ENCODE measurements at regions not wholly inside any gene's neighbourhood (a gene's known extent, or its start where the extent isn't known, plus 50 kb on each side); places are given as distances from the start of the nearest gene placed in this dataset.
"Not testable (repeated sequence)": the region's sequence is repeated elsewhere in the genome, so short reads cannot be mapped to it uniquely, and the experiment has no call there.

DNA sequence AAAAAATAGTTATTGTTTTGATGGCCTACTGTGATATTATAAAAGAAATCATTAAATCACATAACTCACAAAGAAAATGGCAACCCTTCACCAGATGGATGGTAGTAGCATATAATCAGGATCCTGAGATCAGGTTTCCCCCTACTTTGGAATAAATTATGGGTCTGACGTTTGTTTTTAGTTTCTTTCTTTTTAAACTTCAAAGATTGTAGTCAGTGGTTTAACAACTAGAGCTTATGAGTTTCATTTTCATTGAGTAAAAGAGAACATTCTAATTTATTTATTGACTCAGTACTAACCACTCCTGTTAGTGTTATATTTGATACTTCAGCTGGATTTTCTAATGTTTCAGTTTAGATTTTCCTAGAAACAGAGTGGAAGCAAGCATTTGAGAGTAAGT, 218.0 kb upstream of the PCSK5 start:
- no peak for DNase-seq (ENCODE audit: low read depth)

DNA sequence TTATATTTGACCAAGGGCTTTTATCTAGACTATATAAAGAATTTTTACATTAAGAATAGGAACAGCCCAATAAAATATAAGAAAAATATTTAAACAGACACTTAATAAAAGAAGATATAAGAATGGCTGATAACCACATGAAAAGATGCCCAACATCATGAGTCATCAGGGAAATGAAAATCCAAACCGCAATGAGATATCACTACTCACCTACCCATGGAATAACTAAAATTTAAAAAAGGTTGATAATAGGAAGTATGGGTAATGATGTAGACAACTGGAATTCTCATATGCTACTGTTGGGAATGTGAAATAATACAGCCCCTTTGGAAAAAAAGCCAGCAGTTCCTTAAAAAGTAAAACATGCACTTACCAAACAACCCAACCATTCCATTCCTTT, 206.9 kb upstream of the PCSK5 start:
- DNase-seq (ENCODE audit: low read depth): no peak

DNA sequence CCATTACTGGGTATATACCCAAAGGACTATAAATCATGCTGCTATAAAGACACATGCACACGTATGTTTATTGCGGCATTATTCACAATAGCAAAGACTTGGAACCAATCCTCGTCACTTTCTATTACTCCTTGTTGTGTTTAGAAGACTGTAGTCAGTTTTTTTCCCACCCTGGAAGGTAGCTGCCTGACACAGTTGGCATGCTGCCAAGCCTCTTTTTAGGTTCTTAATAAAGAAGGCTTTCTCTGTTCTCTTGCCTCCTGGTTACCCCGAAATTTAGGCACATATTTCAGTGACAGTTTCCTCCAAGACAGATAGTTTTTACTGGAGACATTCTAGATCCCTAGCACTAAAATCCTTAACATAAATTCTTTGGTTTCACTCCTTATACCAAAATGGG, 205.4 kb upstream of the PCSK5 start:
- DNase-seq (ENCODE audit: low read depth): no peak

DNA sequence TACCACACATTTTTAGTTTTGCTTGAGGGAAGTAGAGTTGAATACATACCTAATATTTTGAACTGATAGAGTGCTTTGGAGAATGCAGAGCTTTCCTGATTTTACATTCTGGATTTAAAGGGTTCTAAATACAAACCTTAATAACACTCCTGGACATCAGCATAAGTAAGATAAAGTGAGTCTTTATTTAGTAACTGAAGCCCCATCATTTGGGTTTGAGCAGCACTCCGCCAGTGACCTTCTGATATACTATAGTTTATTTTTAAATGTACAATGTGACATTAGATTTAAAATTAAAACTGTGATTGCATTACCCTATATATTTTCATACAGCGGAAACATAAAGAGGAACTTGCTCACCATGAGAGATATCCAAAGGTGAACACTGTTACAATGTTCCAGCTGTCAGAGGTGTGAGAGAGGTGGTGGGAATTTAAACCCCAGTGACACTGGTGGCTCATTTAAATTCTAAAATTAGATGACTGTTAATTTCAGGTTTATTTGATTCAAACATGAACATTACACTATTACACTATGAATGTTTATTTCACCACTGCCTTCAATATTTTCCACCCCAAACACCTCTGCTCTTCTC, 203.0 kb upstream of the PCSK5 start:
- DNase-seq (ENCODE audit: low read depth): no peak

DNA sequence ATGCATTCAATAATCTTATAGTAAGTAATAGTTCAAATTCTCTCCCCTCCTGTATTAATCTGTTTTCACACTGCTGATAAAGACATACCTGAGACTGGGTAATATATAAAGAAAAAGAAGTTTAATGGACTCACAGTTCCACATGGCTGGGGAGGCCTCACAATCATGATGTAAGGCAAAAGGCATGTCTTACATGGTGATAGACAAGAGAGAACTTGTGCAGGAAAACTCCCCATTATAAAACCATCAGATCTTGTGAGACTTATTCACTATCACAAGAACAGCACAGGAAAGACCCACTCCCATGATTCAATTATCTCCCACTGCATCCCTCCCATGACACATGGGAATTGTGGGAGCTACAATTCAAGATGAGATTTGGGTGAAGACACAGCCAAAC, 199.9 kb upstream of the PCSK5 start:
- not testable (repeated sequence) for DNase-seq (ENCODE audit: low read depth)

DNA sequence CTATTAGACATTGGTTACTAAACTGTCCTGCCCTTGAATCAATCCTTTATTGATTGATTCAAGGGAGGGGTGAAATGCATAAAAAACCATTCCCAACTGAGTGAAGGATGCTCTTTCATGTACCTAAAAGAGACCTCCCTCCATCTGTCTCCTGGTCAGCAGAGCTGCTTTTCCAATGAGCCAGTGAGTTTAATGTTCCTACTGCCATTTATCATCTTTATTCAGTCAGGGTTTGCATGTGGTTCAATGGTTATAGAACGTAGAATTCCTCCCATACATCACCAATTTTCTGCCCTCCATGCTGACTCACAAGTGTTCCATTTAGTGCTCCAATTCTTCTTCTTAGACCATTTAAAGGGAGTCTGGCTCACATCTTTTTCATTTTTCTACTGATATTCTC, 199.1 kb upstream of the PCSK5 start:
- no peak for DNase-seq (ENCODE audit: low read depth)

DNA sequence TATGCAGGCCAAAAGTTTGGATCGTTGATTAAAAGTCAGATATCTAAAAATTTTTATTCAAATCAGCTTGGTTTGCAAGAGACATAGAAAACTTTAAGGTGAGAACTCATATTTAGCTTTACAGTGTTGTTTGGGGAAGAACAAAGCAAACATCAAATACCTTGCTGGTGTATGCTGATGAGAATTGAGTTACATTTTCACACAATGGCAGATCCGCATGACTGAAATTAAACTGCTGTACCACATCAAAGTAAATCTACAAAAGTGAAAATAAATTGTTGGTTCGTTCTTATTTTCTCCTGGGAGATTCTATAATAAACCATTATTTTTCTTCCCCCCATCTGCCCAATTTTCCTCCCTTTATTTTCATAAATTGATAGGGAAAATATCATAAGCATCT, 198.2 kb upstream of the PCSK5 start:
- no peak for DNase-seq (ENCODE audit: low read depth)

DNA sequence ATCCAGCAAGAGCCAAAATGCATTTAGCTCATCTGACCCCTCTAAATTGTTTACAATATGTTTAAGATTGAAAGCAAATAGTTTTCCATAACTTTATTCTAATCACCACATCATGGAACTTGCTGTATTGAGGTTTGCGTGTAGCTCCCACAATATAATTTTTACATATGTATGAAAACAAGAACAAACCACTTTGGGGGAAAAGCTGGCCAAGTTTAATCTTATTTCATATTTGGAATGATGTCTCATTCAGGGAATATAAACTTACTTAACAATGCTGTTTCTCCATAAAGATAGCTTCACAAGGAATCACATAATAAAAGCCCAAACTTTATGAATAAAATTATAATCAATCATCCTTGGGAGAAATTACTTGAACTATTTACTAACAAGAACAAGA, 194.6 kb upstream of the PCSK5 start:
- DNase-seq (ENCODE audit: low read depth): no peak

DNA sequence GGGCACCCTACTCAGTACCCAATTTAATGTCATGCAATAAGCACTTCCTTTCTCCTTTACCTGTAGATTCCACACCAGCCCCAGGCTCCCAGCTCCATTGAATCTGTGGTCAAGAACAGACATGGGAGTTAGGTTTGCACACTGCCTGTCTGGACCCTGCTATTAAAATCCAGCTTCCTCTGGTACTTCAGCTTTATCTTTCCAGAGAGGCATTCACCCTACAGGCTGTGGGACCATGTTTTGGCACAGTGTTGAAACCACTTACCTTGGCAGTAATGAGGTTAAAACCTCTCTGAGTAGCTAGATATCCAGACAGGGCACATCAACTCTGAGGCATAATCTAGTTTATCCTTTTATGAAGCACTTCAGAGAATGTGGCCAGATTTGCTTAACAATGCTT, 191.5 kb upstream of the PCSK5 start:
- DNase-seq (ENCODE audit: low read depth): no peak

DNA sequence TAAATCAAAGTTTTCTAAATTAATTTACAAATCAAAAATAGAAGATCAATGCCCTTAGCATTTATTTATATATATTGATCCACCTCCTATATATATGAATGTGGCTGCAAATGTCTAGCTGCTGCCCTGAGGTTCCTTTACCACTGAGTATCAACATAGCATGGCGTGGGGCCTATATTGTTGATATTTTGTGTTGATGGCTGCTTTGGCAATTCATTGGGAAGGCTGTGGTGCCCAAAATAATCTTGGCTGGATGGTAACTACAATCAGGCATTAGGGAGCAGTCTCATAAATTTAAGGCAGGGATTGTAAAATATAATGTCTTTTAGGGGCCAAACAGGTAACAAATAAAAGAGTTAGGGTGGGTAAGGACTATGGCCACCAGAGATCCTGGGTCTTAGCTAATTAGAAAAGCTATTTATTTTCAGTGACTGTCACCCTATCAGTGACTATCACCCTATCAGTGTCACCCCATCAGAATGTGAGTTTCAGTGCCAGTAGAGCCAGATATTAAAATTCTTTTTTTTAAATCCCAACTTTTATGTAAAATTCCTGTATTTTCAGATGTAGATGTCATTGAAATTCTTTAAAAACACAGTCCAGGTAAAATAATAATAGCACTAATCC, 190.7 kb upstream of the PCSK5 start:
- DNase-seq (ENCODE audit: low read depth): no peak

DNA sequence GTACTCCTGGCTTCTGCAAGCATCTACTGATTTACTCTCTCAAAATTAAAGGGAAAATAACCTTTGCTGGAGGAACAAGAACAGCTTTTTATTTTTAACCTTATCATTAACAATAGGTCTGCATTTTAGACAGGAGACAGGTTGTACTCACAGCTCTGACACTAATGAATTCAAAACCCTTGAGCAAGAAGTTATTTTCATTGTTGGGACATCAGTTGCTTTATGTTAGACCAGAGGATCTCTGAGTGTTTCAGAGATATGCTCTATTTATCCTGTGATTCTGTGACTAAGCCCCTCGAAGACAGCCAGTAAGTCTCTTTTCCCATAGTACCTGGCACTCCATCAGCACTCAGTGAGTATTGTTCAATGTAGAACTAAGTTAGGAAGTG, 190.2 kb upstream of the PCSK5 start:
- no peak for DNase-seq (ENCODE audit: low read depth)

DNA sequence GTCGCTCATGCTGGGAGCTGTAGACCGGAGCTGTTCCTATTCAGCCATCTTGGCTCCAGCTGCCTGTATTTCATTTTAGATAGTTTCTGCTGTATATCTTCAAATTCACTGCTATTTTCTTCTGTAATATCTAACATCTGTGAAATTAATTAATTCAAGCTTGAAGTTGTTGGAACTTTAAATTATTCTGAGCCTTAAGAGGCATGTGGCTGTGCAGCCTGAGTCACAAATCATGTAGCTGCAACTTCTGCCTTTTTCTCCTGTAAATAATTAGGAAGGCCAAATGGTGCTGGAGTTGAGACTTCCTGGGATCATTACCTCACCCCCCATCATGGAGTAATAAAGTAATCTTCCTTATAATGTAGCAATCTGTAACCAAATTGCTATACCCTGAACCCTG, 183.3 kb upstream of the PCSK5 start:
- no peak for DNase-seq (ENCODE audit: low read depth)

DNA sequence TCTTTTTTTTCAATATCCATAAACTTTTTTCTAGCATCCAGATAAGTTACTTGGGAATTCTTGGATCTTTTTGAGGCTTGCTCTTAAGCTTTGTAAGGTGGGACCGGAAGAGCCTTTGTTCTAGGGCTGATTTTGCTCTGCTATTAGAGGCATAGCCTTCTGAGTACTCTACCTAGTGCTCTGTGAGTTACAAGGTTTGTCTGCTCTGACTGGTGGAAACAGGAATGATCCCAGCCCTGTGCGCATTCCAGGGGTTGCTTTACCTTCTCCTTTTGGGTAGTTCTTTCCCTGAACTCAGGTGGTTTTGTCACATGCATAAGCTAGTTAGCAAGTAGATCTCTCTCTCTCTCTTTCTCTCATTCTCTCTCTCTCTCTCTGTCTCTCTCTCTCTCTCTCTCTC, 180.8 kb upstream of the PCSK5 start:
- no peak for DNase-seq (ENCODE audit: low read depth)

DNA sequence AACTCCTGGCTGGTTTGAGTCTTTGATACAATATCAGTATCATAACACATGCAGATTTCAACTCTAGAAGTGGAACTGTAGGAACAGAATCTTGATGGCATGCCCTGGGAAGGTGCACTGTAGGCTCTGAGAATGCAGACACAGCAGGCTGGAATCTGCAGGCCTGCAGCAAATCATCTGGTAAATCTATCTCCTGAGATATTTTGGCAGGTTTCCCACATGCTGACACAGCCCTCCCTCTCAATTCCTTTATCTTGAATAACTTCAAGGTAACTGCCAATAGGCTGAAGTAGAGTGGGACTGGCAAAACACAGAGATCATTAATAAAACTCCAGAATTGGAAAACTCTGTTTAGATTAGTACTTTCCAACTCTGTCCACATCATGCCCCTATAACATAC, 177.8 kb upstream of the PCSK5 start:
- no peak for DNase-seq (ENCODE audit: low read depth)

DNA sequence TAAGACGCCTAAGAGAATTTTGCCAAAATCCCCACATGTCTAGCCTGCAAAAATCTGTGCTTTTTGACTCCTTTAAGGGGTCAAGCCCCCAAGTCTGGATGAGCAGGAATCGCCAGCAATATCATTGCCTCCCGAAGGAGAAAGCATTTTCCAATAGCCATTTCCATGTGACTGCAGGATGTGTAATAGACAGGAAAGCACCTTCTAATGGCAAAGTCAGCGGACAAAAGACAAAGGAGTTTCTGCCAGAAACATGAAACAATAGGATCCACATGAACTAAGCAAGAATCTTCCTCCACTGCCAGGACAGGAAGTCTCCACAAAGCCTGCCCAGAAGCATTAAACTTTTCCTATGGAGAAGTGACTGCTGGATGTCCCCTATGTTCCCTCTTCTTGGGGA, 177.1 kb upstream of the PCSK5 start:
- no peak for DNase-seq (ENCODE audit: low read depth)

DNA sequence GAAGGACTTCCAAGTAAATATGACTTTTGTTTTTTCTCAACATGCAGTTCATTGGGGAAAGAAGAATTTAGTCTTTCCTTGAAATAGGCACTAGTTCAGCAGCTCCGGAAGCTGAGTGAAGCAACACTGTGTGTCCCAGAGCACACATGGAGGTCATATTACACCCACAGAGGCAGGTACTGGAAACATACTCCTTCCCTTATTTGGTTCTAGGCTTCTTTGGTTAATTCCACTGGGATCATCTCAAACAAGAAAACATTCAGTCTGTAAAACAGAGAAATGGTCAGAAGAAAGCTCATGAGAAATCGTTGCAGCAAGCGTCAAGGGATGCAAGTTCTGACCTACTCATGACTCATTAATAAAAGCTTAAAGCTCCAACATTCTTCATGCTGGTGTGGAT, 175.1 kb upstream of the PCSK5 start:
- DNase-seq (ENCODE audit: low read depth): no peak

DNA sequence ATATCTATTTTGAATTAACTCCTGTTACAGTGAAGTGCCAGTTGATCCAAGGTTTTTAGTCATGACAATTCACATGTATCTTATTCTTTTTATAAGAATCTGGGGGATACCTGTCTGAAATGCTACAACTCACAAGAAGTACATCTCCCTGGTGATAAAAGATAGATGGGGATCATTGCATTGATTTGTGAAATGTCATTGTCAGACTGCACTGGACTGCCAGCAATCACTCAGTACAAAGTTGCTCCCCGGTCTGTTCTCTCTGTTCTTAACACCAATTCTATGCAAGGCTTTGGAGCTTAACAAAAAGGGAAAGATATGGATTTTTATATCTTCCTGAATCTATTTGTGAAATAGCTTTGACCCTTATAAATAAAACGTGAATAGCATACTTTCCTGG, 171.8 kb upstream of the PCSK5 start:
- no peak for DNase-seq (ENCODE audit: low read depth)

DNA sequence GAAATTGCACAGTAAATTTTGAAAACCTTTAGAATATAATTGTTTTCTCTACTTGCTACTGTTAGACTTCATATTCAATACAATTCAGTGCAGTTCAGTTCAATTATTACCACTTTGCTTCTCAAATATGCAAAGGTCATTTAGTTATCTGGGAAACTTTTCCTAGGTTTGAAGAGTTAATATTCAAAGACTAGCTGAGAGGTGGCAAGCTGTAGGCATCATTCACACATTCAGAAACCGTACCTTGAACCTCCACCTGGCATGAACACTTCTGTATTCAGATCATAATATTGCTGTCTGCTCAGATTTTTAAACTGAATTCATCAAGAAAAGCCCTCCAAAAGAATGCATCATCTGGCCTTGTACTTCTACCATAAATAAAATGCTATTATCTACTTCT, 162.1 kb upstream of the PCSK5 start:
- DNase-seq (ENCODE audit: low read depth): no peak

DNA sequence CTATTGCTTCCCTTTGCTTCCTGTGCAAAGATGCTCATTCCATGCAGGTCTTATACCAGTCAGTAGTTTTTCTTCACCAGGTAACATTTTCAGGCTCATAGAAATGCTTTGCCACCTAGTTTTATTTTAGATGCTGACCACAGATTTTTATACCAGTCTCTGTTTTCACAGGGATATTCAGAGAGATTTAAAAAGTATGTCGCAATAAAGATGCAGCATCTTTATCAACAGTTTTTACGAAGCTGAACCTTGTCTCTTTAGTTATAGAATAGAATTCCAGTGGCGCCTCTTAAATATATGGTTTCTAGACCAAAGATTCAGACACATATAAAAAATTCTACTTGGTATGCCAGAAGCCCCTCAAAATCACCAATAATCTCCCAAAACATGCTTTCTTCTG, 155.7 kb upstream of the PCSK5 start:
- no peak for DNase-seq (ENCODE audit: low read depth)

DNA sequence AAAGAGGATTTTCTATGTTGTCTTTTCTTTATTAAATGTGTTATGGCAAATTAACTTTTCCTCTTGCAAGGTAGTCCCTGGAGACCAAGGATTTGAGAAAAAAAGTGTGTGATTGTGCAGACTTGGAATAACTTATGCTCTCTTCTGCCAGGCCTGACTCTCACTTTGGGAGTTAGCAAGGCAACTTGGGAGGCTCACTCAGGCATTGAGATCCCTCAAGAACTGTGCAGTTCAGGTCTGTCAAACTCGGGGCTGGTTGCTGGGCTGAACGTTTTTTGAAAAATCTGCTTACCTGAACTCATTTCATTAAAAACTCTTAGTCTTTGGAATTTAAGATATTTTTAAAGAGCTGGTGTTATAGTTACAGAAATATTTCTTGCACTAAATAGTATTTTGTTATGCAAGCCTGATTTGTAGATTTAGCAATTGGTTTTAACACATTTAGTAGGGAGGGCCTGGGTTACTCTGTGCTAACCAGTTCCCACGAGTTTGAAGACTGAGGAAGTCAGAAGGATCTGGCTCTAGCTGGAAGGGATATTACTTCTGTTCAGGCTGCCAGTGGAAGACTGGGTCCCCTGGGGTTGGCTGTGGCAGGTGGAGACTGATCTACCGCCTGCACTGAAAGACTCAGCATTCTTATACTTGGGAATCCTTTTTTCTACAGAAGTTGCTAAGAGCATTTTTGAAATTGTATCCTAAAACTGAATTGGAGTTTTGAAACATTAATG, 150.4 kb upstream of the PCSK5 start:
- no peak for DNase-seq (ENCODE audit: low read depth)

DNA sequence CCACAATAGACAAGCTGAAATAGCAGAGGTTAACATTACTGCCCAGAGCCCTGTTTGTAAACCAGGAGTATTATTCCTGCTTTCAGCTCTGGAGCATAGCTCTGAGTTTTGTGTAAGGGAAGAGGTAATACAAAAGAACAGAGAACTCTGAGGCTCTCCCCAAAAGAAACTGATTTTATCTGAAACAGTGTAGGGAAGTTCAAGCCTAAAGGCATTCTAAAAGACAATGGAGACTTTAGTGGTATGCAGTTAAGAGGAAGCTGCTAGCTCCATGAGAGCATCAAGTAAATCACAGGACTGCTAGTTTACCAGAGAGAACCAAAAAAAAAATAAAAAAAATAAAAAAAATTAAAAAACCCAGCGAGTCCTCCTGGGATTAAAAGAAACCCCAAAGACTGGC, 146.6 kb upstream of the PCSK5 start:
- DNase-seq (ENCODE audit: low read depth): no peak

DNA sequence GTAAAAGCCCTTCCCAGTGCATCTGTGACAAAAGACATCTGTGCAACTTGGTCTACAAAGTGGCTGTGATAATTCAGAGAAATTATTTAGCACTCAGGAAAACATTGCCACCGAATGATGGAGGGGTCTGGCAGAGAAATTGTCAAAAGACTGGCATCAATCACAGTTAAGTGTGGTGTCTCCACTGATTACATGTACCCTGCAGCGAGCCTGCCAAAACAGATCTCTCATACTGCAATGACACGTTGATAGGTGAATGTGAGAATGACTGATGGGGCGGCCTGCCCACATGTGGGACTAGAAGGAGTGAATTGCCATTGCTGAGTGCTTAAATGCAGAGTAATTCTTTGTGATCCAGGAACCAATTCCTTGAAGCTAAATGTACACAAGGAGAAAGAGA, 136.4 kb upstream of the PCSK5 start:
- DNase-seq (ENCODE audit: low read depth): no peak

DNA sequence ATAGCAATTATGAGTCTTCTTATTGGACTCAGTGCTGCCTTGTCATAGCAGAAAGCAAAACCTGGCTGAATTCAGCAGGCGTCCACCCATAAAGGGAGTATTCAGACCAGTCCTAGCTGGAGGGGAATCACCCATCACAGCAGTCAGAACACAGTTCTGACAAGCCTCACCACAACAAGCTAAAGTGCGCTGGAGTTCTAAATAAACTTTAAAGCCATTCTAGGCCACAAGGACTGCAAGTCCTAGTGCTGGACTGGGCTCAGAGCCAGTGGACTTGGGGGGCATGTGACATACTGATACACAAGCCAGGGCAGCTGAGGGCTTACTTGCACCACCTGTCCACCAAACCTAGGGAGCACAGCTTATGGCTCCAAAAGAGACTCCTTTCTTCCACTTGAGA, 115.3 kb upstream of the PCSK5 start:
- no peak for DNase-seq (ENCODE audit: low read depth)

Data from activated T-cell treated with anti-CD3 and anti-CD28 coated beads for 48 hours (primary cell).